Activated CD4-positive, alpha-beta memory T cell treated with anti-CD3 and anti-CD28 coated beads, Interleukin-2, amount 10 ng/mL, durations not matched to agents 7 days and 5 days (primary cell): ENCODE measurements at regions not wholly inside any gene's neighbourhood (a gene's known extent, or its start where the extent isn't known, plus 50 kb on each side); places are given as distances from the start of the nearest gene placed in this dataset.

ENCODE experiments used
- CTCF ChIA-PET: fragments of 350-600 bp; sonication (Branson Sonifier 250); formaldehyde crosslinking; loops from one replicate; lab custom pipeline; 2021; ENCODE audit warnings: antibody characterized with exemption, inconsistent platforms; lab: Charles Lee
- POLR2A ChIA-PET: fragments of 350-600 bp; sonication (Branson Sonifier 250); formaldehyde crosslinking; loops from one replicate; lab custom pipeline; 2021; ENCODE audit warnings: antibody characterized with exemption; lab: Charles Lee
- DNase-seq: peaks from one replicate; pipeline ENCODE4 v3.0.0-alpha.2; 2020
- H3K27ac Mint-ChIP-seq: one replicate; pipeline ENCODE4 v1.8.0; 2021; ENCODE audit warnings: mild to moderate bottlenecking, mixed read lengths
- H3K27me3 Mint-ChIP-seq: one replicate; pipeline ENCODE4 v1.8.0; 2021; ENCODE audit warnings: mixed read lengths
- H3K36me3 Mint-ChIP-seq: one replicate; pipeline ENCODE4 v1.8.0; 2021; ENCODE audit warnings: low read depth, mixed read lengths
- H3K4me1 Mint-ChIP-seq: one replicate; pipeline ENCODE4 v1.8.0; 2021; ENCODE audit warnings: mixed read lengths
- H3K4me3 Mint-ChIP-seq: one replicate; pipeline ENCODE4 v1.8.0; 2021; ENCODE audit warnings: mild to moderate bottlenecking, mixed read lengths
- H3K9me3 Mint-ChIP-seq: one replicate; pipeline ENCODE4 v1.8.0; 2021; ENCODE audit warnings: mixed read lengths

- POLR2A ChIA-PET = no interaction called here
Observed at GRCh38 chr17:70343114-70343513, 173.8 kb downstream of the KCNJ2 start.

DNA sequence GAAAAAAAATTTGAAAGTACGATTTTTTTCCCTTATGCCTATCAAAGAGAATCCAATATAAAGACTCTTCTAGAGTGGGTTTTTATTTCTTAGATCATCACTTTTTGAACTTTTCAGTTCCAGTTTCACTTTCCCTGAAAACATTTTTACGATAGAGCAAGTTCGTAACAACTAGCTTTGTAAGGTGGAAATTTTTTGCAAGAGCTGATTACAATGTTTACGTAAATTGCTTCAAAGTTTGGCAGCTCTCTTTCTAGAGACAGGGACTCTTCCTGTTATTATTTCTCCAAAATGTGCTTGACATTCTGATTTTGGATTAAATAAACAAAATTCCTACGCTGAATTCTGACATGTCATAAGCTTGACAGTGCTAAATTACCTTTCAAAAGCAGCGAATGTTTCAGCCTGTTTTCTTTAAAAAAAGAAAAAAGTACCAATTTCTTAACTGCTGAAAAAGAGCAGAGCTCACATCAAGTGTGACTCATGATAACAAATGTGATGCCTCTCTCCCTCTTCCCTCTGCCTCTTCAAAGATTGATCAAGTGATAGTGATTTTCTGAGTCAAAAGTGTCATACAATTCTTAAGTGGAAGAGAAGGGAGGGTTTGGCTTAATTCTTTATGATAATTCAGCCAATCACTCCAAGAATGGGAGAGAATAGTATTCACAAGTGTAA, 175.2 kb downstream of the KCNJ2 start:
- Mint-ChIP-seq H3K9me3 (no peaks in the 10 kb centered on the region), H3K27me3 (no peaks in the 10 kb centered on the region), H3K36me3 (no peaks in the 10 kb centered on the region), H3K4me1 (peaks cover 7% of the 10 kb centered on the region), H3K4me3 (peak overlapping the region; percentile 35), H3K27ac (peak overlapping the region; percentile 14)
- CTCF ChIA-PET = no interaction called here
- DNase-seq = no peak
- POLR2A ChIA-PET = no interaction called here

More at GRCh38 chr17:70343114-70343513, 173.8 kb downstream of the KCNJ2 start:
- no peaks in the 10 kb centered on the region for H3K36me3 Mint-ChIP-seq
- no peak overlapping the region for H3K4me3 Mint-ChIP-seq
- H3K9me3 Mint-ChIP-seq = no peaks in the 10 kb centered on the region
- CTCF ChIA-PET = no interaction called here
- peaks cover 7% of the 10 kb centered on the region for H3K4me1 Mint-ChIP-seq
- no peaks in the 10 kb centered on the region for H3K27me3 Mint-ChIP-seq
- H3K27ac Mint-ChIP-seq = no peak overlapping the region
- DNase-seq = no peak

- Mint-ChIP-seq H3K4me1 (peaks cover 7% of the 10 kb centered on the region), H3K27me3 (no peaks in the 10 kb centered on the region), H3K36me3 (no peaks in the 10 kb centered on the region), H3K4me3 (no peak overlapping the region), H3K27ac (no peak overlapping the region), H3K9me3 (no peaks in the 10 kb centered on the region)
- POLR2A ChIA-PET = no interaction called here
- CTCF ChIA-PET = no interaction called here
- DNase-seq = no peak
Observed at GRCh38 chr17:70345061-70345460, 175.7 kb downstream of the KCNJ2 start.

DNA sequence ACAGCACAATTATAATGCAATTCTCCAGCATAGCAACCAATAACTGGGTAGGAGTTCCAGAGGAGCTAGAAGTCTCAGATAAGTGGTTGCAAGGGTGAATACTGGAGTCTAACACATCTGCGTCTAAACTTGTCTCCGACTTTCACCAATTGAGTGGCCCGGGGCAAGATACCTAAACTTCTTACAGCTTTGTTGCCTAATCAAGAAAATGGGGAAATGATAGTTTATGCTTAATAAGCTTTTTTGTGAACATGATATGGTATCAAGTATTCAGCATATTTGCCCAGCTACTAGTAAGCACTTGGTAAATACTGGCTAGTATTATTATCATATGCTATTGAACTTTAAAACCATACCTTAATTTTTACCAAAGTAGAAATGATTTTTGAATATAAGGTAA, 183.5 kb downstream of the KCNJ2 start:
- Mint-ChIP-seq H3K27ac (no peak overlapping the region), H3K27me3 (no peaks in the 10 kb centered on the region), H3K4me1 (no peaks in the 10 kb centered on the region), H3K4me3 (no peak overlapping the region), H3K36me3 (no peaks in the 10 kb centered on the region), H3K9me3 (no peaks in the 10 kb centered on the region)
- CTCF ChIA-PET = interaction anchor here (0.6 kb wide), 1 partner anchor 685 kb away, joined by 3 read pairs; no protein-coding TSS in a partner anchor
- POLR2A ChIA-PET = no interaction called here
- DNase-seq = no peak

- Mint-ChIP-seq H3K36me3 (no peaks in the 10 kb centered on the region), H3K27ac (no peak overlapping the region), H3K4me3 (no peak overlapping the region), H3K27me3 (no peaks in the 10 kb centered on the region), H3K4me1 (no peaks in the 10 kb centered on the region), H3K9me3 (no peaks in the 10 kb centered on the region)
- no peak for DNase-seq
- CTCF ChIA-PET = interaction anchor here (0.6 kb wide), 1 partner anchor 686 kb away, joined by 3 read pairs; no protein-coding TSS in a partner anchor
- POLR2A ChIA-PET = no interaction called here
Observed at GRCh38 chr17:70353408-70354092, 184.2 kb downstream of the KCNJ2 start.

GRCh38 chr17:70355185-70355584, 185.9 kb downstream of the KCNJ2 start:
- no peaks in the 10 kb centered on the region for H3K9me3 Mint-ChIP-seq

DNA sequence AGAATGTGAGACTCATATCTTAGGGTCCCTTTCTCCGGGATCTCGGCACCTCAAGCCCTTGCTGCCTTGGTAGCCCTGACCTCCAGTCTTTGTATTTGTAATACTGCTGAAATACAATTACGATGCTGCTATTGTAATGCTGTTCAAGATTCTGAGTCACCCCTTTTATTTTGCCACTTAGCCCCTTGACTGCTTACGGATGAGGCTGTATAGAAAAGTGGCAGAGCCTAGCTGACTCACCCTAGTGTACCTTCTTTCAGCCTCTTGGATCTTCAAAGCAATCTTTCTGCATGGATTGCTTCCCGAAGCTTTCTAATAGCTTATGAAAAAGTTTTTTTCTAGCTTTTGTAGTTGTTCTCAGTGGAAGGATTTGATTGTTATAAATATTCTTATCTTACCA, 187.9 kb downstream of the KCNJ2 start:
- Mint-ChIP-seq H3K9me3 (peaks cover 3% of the 10 kb centered on the region), H3K4me3 (no peak overlapping the region), H3K4me1 (no peaks in the 10 kb centered on the region), H3K36me3 (no peaks in the 10 kb centered on the region), H3K27ac (no peak overlapping the region), H3K27me3 (no peaks in the 10 kb centered on the region)
- ChIA-PET CTCF (no interaction called here), POLR2A (no interaction called here)
- no peak for DNase-seq

More at GRCh38 chr17:70355185-70355584, 185.9 kb downstream of the KCNJ2 start:
- Mint-ChIP-seq H3K36me3 (no peaks in the 10 kb centered on the region), H3K4me3 (no peak overlapping the region), H3K4me1 (no peaks in the 10 kb centered on the region), H3K27me3 (no peaks in the 10 kb centered on the region), H3K27ac (no peak overlapping the region)
- no peak for DNase-seq
- CTCF ChIA-PET = no interaction called here
- POLR2A ChIA-PET = no interaction called here

- no peak for DNase-seq
- Mint-ChIP-seq H3K27me3 (no peaks in the 10 kb centered on the region), H3K4me1 (no peaks in the 10 kb centered on the region), H3K4me3 (no peak overlapping the region), H3K9me3 (peaks cover 3% of the 10 kb centered on the region), H3K36me3 (no peaks in the 10 kb centered on the region), H3K27ac (no peak overlapping the region)
- POLR2A ChIA-PET = no interaction called here
- CTCF ChIA-PET = no interaction called here
Observed at GRCh38 chr17:70365091-70365583, 195.8 kb downstream of the KCNJ2 start.

DNA sequence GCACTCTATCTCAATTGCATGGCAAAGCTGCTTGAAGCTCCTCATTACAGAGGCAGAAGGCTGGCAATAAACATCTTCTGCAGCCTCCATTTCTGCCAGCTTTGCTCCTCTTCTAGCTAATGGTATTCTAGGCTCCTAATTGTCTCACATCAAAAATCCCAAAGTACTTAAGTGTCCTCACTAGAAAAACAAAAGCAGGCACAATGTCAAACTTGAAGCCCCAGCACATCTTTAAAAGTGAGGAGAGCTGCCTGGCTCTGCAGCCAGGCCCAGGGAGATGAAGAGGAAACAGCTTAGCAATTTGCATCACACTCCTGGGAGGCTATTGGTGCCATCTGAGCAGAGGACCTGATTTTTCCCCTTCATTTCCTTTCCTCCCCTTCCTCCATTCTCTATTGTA, 197.1 kb downstream of the KCNJ2 start:
- ChIA-PET CTCF (no interaction called here), POLR2A (no interaction called here)
- Mint-ChIP-seq H3K27ac (no peak overlapping the region), H3K4me3 (no peak overlapping the region), H3K9me3 (peaks cover 2% of the 10 kb centered on the region), H3K27me3 (no peaks in the 10 kb centered on the region), H3K4me1 (no peaks in the 10 kb centered on the region), H3K36me3 (no peaks in the 10 kb centered on the region)
- DNase-seq = no peak

DNA sequence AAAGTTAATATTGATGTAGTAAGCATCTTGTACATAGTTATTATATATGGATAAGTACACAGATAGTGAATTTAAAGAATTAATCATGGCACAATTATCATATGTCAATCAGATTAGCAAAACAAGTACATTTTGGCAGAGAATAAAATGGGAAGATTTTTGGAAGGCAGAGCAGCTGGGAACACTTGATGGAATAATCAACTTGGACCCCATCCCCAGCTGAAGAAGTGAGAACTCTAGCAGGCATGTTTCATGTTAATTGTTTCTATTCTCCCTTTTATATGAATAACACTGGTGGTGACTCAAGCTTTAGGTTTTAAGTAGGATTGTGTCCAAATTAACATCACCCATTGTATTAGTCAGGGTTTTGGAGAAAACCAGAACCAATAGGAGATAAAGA, 198.7 kb downstream of the KCNJ2 start:
- Mint-ChIP-seq H3K9me3 (peaks cover 2% of the 10 kb centered on the region), H3K4me3 (no peak overlapping the region), H3K27ac (no peak overlapping the region), H3K4me1 (no peaks in the 10 kb centered on the region), H3K36me3 (no peaks in the 10 kb centered on the region), H3K27me3 (no peaks in the 10 kb centered on the region)
- POLR2A ChIA-PET = no interaction called here
- no peak for DNase-seq
- CTCF ChIA-PET = no interaction called here

DNA sequence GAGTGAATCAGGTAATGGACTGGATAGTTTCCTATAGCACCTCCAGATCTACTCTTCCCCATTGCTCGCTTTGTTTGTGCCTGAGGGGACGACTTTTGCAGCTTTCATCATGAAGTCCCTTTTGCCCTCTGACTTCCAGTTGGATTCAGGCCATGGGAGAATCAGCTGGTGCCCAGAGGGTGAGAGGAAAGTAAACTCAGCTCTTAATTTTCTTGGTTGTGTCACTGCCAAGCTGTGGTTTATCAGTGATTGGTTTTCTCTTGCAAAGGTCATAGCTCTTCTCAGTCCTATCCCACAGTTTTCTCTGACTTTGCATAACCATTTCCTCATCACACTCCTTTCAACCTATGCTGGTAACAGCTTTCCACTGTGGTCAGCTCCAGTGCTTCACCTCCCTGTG, 200.1 kb downstream of the KCNJ2 start:
- H3K36me3 Mint-ChIP-seq = no peaks in the 10 kb centered on the region

DNA sequence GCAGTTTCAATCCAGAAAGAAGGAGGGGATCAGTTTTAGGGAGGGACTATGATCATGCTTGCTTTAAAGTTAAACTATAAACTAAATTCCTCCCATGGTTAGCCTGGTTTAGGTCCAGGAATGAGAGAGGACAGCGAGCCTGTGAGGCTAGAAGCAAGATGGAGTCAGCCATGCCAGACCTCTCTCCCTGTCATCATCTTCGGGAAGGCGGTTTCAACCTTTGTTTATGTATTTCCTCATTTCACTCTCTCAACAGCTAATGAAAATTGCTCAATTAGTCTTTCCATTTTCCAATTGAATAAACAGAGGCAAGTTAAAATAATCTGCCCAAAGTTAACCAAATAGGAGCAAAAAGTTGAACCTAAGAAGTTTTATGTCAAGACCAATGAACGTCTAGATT, 201.5 kb downstream of the KCNJ2 start:
- Mint-ChIP-seq H3K9me3 (peaks cover 2% of the 10 kb centered on the region), H3K27ac (no peak overlapping the region), H3K4me1 (no peaks in the 10 kb centered on the region), H3K4me3 (no peak overlapping the region), H3K36me3 (no peaks in the 10 kb centered on the region), H3K27me3 (no peaks in the 10 kb centered on the region)
- POLR2A ChIA-PET = no interaction called here
- CTCF ChIA-PET = no interaction called here
- no peak for DNase-seq

More for the DNA sequence above, 200.1 kb downstream of the KCNJ2 start:
- peaks cover 2% of the 10 kb centered on the region for H3K9me3 Mint-ChIP-seq
- DNase-seq = no peak
- H3K27me3 Mint-ChIP-seq = no peaks in the 10 kb centered on the region
- no peak overlapping the region for H3K4me3 Mint-ChIP-seq
- POLR2A ChIA-PET = interaction anchor here (0.6 kb wide), 1 partner anchor 41 kb away, joined by 3 read pairs; no protein-coding TSS in a partner anchor
- H3K27ac Mint-ChIP-seq = no peak overlapping the region
- no peaks in the 10 kb centered on the region for H3K4me1 Mint-ChIP-seq
- CTCF ChIA-PET = no interaction called here

GRCh38 chr17:70373369-70373768, 204.0 kb downstream of the KCNJ2 start:
- Mint-ChIP-seq H3K27ac (no peak overlapping the region), H3K4me3 (no peak overlapping the region), H3K9me3 (peaks cover 2% of the 10 kb centered on the region), H3K36me3 (no peaks in the 10 kb centered on the region), H3K27me3 (no peaks in the 10 kb centered on the region), H3K4me1 (no peaks in the 10 kb centered on the region)
- ChIA-PET POLR2A (no interaction called here), CTCF (no interaction called here)
- DNase-seq = no peak
